Ovary (tissue), 7 donors: ENCODE measurements at regions not wholly inside any gene's neighbourhood (a gene's known extent, or its start where the extent isn't known, plus 50 kb on each side); places are given as distances from the start of the nearest gene placed in this dataset.

Source experiments
- DNase-seq, 5 donors: peaks; one replicate each; pipeline ENCODE4 v3.0.0-alpha.2; 2019 to 2020
- H3K27ac ChIP-seq, 2 donors: fragments of 200-600 bp; one replicate each; pipeline versions ENCODE4 v1.5.1 to v1.8.0; 2019 to 2022
- H3K27me3 ChIP-seq: fragments of 200-600 bp; one replicate; pipeline ENCODE4 v1.8.0; 2022
- H3K36me3 ChIP-seq: fragments of 200-600 bp; sonication (generic); one replicate; pipeline ENCODE4 v1.5.1; 2019
- H3K4me1 ChIP-seq: one replicate; pipeline ENCODE4 v1.8.1; 2013; ENCODE audit warnings: mild to moderate bottlenecking, moderate library complexity; ENCODE audit not compliant: insufficient read depth
- H3K4me3 ChIP-seq: fragments of 200-600 bp; sonication (generic); one replicate; pipeline ENCODE4 v1.5.1; 2017
- H3K9me3 ChIP-seq, 2 donors: fragments of 200-600 bp in 1 of 2; sonication (generic) in 1 of 2; one replicate each; pipeline versions ENCODE4 v1.5.1 to v1.8.1; 2013 to 2019; ENCODE audit warnings: mild to moderate bottlenecking in 1 of 2, moderate library complexity in 1 of 2
- EP300 ChIP-seq: sonication (generic); formaldehyde crosslinking; IDR thresholded peaks from one replicate; pipeline ENCODE4 v1.6.1; 2017; ENCODE audit warnings: antibody characterized with exemption
- POLR2A ChIP-seq: fragments of 450-650 bp; IDR thresholded peaks from one replicate; pipeline ENCODE4 v1.6.1; 2017; ENCODE audit warnings: antibody characterized with exemption, mild to moderate bottlenecking, moderate library complexity
- whole genome bisulfite sequencing, 3 donors: extraction: QIAGEN DNeasy Blood & Tissue Kit in 1 of 3; methylation state at CpG; one replicate each; pipeline versions ENCODE4 v1.1.5 to v1.1.7; 2013 to 2017; 5-methylcytosine and 5-hydroxymethylcytosine counted together
- intact Hi-C, 4 donors: fragments of 100-400 bp; cut with DNase I; formaldehyde crosslinking; loops; one replicate each; pipeline versions ENCODE4 v1.11.0 to v1.15.1; 2022 to 2023
- TF ChIP-seq, protein P1 (sequence below), 3 donors: fragments of 450-650 bp in 2 of 3; fragments of 200-600 bp in 1 of 3; IDR thresholded peaks; one replicate each; pipeline versions ENCODE4 v1.5.1 to v1.8.0; 2016 to 2022; ENCODE audit warnings: antibody characterized with exemption in 3 of 3, mild to moderate bottlenecking in 1 of 3
- donor health status: DM: no; HTN: no; CAD: no; lungs with moderate emphysema.
- donor health status: DM: no; HTN: no; CAD: no.
- donor health status: Bipolar disorder and iron deficiency.
- donor health status: DM: no; HTN: no; CAD: no.
- donor health status: DM: yes; HTN: yes; CAD: no.

DNA sequence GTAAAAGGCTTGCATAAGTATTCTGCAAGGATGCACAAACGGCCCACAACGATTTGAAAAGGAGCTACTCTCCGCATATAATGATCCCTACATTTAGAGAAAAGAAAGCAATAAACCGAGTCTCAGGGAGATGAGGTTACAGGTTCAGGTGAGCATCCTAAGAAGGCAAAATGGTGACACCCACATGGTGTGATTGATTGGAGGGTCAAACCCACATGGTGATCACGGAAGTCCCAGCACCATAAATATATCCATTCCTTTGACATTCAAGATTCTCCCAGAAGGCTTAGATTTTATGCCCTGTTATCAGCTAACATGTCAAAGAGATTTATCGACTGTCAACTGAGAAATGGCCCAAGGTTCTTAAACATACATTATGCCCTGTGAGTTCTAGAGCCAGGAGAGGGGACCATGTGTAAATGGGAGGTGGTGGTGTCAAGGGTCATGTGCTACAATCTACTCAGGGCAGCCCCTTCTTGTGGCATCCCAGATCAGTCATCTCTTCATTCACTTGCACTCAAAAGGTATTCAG lies 282.2 kb downstream of the EMP1 start:
- 66 to 70% (median 69%) methylated on average over 6 of the region's 6 CpGs for WGBS, 3 donors
- H3K36me3 ChIP-seq: no peaks in the 10 kb centered on the region

DNA sequence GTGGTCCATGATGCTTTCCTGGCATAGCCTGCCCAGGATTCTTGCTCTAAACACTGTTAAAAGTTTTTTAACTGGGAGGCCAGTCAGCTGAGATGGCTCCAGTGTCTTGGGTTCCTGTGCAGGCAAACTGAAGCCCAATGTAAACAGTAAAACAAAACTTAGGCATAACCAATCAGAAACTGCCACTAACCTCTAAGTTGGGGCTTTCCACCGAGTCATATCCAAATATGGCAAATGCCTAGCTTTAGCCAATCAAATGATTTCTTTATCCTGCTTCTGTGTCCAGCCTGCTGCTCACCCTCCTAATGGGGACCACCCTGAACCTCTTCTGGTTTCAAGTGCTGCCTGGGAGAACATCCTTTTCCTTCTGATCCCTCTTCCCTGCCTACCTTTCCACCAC lies 277.9 kb downstream of the EMP1 start:
- TF ChIP-seq EP300 (no peak), POLR2A (no peak)
- TF ChIP-seq, protein P1, sequence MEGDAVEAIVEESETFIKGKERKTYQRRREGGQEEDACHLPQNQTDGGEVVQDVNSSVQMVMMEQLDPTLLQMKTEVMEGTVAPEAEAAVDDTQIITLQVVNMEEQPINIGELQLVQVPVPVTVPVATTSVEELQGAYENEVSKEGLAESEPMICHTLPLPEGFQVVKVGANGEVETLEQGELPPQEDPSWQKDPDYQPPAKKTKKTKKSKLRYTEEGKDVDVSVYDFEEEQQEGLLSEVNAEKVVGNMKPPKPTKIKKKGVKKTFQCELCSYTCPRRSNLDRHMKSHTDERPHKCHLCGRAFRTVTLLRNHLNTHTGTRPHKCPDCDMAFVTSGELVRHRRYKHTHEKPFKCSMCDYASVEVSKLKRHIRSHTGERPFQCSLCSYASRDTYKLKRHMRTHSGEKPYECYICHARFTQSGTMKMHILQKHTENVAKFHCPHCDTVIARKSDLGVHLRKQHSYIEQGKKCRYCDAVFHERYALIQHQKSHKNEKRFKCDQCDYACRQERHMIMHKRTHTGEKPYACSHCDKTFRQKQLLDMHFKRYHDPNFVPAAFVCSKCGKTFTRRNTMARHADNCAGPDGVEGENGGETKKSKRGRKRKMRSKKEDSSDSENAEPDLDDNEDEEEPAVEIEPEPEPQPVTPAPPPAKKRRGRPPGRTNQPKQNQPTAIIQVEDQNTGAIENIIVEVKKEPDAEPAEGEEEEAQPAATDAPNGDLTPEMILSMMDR (IDR thresholded peaks at IDR 0.05): no peak
- intact Hi-C loops: no loop called here
- Histone ChIP-seq H3K9me3 (no peaks in the 10 kb centered on the region), H3K4me1 (no peaks in the 10 kb centered on the region), H3K27ac (no peak overlapping the region), H3K27me3 (no peaks in the 10 kb centered on the region), H3K36me3 (no peaks in the 10 kb centered on the region), H3K4me3 (no peak overlapping the region)
- DNase-seq: no peak
- WGBS, 3 donors: 74 to 84% (median 80%) methylated on average over 1 of the region's 1 CpG

More for the DNA sequence above, 282.2 kb downstream of the EMP1 start:
- Histone ChIP-seq H3K27ac (no peak overlapping the region), H3K27me3 (no peaks in the 10 kb centered on the region), H3K4me3 (no peak overlapping the region), H3K4me1 (no peaks in the 10 kb centered on the region), H3K9me3 (no peaks in the 10 kb centered on the region)
- TF ChIP-seq, protein P1 (IDR thresholded peaks at IDR 0.05): no peak
- no peak for TF ChIP-seq EP300
- TF ChIP-seq POLR2A: no peak
- DNase-seq: no peak
- intact Hi-C loops: no loop called here

DNA sequence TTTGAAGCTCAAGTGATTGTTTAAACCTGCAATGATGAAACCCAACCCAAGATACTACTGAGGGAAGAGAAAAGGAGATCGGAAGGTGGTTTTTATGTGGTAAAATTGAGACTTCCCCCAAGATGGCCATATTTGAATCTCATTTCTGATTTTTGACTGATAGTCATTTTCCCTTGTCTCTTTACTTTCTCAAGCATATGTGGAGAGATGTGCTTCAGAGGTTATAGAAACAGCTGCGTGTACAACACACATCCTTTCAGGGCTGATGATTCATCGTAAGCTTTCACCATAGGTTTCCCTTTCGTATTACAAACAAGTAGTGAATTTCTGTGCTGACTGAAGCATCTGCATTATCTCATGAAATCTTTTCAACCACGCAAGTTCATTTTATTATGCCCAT lies 276.2 kb downstream of the EMP1 start:
- DNase-seq: no peak
- intact Hi-C loops: no loop called here
- no peak overlapping the region for H3K4me3 ChIP-seq
- TF ChIP-seq, protein P1 (IDR thresholded peaks at IDR 0.05): no peak
- no peak for TF ChIP-seq POLR2A
- H3K4me1 ChIP-seq: no peaks in the 10 kb centered on the region
- H3K27ac ChIP-seq: no peak overlapping the region
- WGBS, 3 donors: 80 to 83% (median 83%) methylated on average over 5 of the region's 5 CpGs
- H3K27me3 ChIP-seq: no peaks in the 10 kb centered on the region
- H3K9me3 ChIP-seq: no peaks in the 10 kb centered on the region
- H3K36me3 ChIP-seq: no peaks in the 10 kb centered on the region

DNA sequence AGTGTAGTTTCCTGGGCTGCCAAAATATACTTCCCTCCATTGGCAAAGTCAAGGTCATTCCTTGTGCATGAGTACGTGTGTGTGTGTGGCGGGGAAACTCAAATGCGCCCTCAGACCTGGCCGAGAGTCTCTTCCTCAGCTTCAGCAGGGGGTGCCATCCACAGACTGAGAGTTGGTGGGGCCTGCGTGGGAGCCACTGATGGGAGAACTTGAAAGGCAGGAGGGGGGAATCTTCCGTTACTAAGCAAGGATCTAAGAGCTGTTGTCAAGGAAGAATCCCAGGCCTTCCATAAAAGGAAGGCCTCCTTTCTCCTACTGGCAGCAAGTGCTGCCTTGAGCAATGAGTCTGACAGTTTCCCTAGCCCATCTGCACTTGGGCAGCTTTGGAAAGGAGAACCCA lies 274.9 kb downstream of the EMP1 start:
- Histone ChIP-seq H3K27me3 (no peaks in the 10 kb centered on the region), H3K4me3 (no peak overlapping the region)

More for the DNA sequence above, 274.9 kb downstream of the EMP1 start:
- TF ChIP-seq, protein P1 (IDR thresholded peaks at IDR 0.05): no peak
- no peak for TF ChIP-seq EP300
- Histone ChIP-seq H3K27ac (no peak overlapping the region), H3K36me3 (no peaks in the 10 kb centered on the region), H3K4me1 (no peaks in the 10 kb centered on the region), H3K9me3 (no peaks in the 10 kb centered on the region)
- DNase-seq: no peak
- intact Hi-C loops: no loop called here
- WGBS, 3 donors: 74 to 80% (median 78%) methylated on average over 6 of the region's 6 CpGs
